SK-N-SH (cell line): ENCODE measurements at regions not wholly inside any gene's neighbourhood (a gene's known extent, or its start where the extent isn't known, plus 50 kb on each side); places are given as distances from the start of the nearest gene placed in this dataset.
"Not testable (repeated sequence)": the region's sequence is repeated elsewhere in the genome, so short reads cannot be mapped to it uniquely, and the experiment has no call there.

Experiments
- CTCF ChIA-PET: fragments of 300-600, 350-600 bp; formaldehyde crosslinking; extraction: SDS; loops from one replicate; lab custom pipeline; 2021; lab: Yijun Ruan, JAX
- POLR2A ChIA-PET: fragments of 350-600 bp; sonication (Branson Sonifier 250); formaldehyde crosslinking; extraction: SDS; loops from one replicate; lab custom pipeline; 2020; ENCODE audit warnings: antibody characterized with exemption, inconsistent platforms; lab: Yijun Ruan, JAX
- DNase-seq: peaks from one replicate; pipeline ENCODE4 v3.0.0; 2012
- H2AFZ ChIP-seq: fragments of 200-600 bp; sonication (generic); 2 replicates; pipeline ENCODE4 v1.8.1; 2016; ENCODE audit warnings: antibody characterized with exemption, mild to moderate bottlenecking, low read depth
- H3F3A ChIP-seq: fragments of 200-600 bp; sonication (generic); replicated peaks from 2 replicates; pipeline ENCODE3; 2016; ENCODE audit warnings: antibody characterized with exemption, mild to moderate bottlenecking; ENCODE audit not compliant: insufficient read depth
- H3K27ac ChIP-seq, 2 experiments: fragments of 200-500 bp in 1 of 2; fragments of 200-600 bp in 1 of 2; sonication (Bioruptor generic) in 1 of 2; sonication (generic), shearing (Covaris generic) in 1 of 2; 2 replicates each; pipeline versions ENCODE4 v1.5.1 to v1.6.1; 2014 to 2016; ENCODE audit warnings: low read depth in 2 of 2, inconsistent platforms in 1 of 2, low read length in 1 of 2, mild to moderate bottlenecking in 1 of 2, mixed read lengths in 1 of 2
- H3K27me3 ChIP-seq: fragments of 200-600 bp; sonication (generic), shearing (Covaris generic); 2 replicates; pipeline ENCODE4 v1.6.1; 2016; ENCODE audit warnings: mixed run types; ENCODE audit not compliant: insufficient read depth
- H3K36me3 ChIP-seq, 2 experiments: fragments of 200-500 bp in 1 of 2; fragments of 200-600 bp in 1 of 2; sonication (Bioruptor generic) in 1 of 2; sonication (generic) in 1 of 2; replicated peaks in 1 of 2; 2 replicates each; pipeline versions ENCODE3 to v1.5.1; 2014 to 2016; ENCODE audit warnings: low read length in 1 of 2, mild to moderate bottlenecking in 1 of 2; ENCODE audit not compliant: insufficient read depth in 2 of 2, control insufficient read depth in 1 of 2
- H3K4me1 ChIP-seq, 2 experiments: fragments of 200-500 bp in 1 of 2; fragments of 200-600 bp in 1 of 2; sonication (Bioruptor generic) in 1 of 2; sonication (generic), shearing (Covaris generic) in 1 of 2; 2 replicates each; pipeline versions ENCODE4 v1.5.1 to v1.6.1; 2014 to 2016; ENCODE audit warnings: low read depth in 1 of 2, low read length in 1 of 2, mixed run types in 1 of 2; ENCODE audit not compliant: insufficient read depth in 2 of 2, control insufficient read depth in 1 of 2
- H3K4me2 ChIP-seq: fragments of 200-600 bp; sonication (generic), shearing (Covaris generic); 2 replicates; pipeline ENCODE4 v1.6.1; 2017; ENCODE audit warnings: mixed run types
- H3K4me3 ChIP-seq, 2 experiments: fragments of 200-500 bp in 1 of 2; fragments of 200-600 bp in 1 of 2; sonication (Bioruptor generic) in 1 of 2; sonication (generic), shearing (Covaris generic) in 1 of 2; 2 replicates each; pipeline versions ENCODE4 v1.5.1 to v1.8.1; 2014 to 2016; ENCODE audit warnings: low read depth in 2 of 2, inconsistent platforms in 1 of 2, low read length in 1 of 2, mild to moderate bottlenecking in 1 of 2, mixed read lengths in 1 of 2, moderate library complexity in 1 of 2
- H3K79me2 ChIP-seq: fragments of 200-600 bp; sonication (generic); 2 replicates; pipeline ENCODE4 v1.8.1; 2017; ENCODE audit warnings: mild to moderate bottlenecking; ENCODE audit not compliant: insufficient read depth
- H3K9ac ChIP-seq: fragments of 200-600 bp; sonication (generic); 2 replicates; pipeline ENCODE4 v1.6.1; 2017; ENCODE audit warnings: mixed run types
- H3K9me2 ChIP-seq: fragments of 200-600 bp; sonication (generic); 2 replicates; pipeline ENCODE4 v1.6.1; 2017; ENCODE audit warnings: mixed run types
- H3K9me3 ChIP-seq: fragments of 200-600 bp; sonication (generic); 2 replicates; pipeline ENCODE4 v1.6.1; 2017; ENCODE audit warnings: mixed run types, mild to moderate bottlenecking, moderate library complexity
- H4K20me1 ChIP-seq: fragments of 200-600 bp; sonication (generic); 2 replicates; pipeline ENCODE4 v1.6.1; 2017; ENCODE audit warnings: mild to moderate bottlenecking, mixed run types; ENCODE audit not compliant: insufficient read depth
- GATA2 ChIP-seq: sonication (generic); formaldehyde crosslinking; IDR thresholded peaks from 2 replicates; pipeline ENCODE4 v1.5.0; 2020; ENCODE audit warnings: mild to moderate bottlenecking, missing genetic modification reagents
- IRF3 ChIP-seq: fragments of 150-350 bp; IDR thresholded peaks from 2 replicates; pipeline ENCODE4 v1.6.1; 2016; ENCODE audit warnings: mild to moderate bottlenecking, low read depth, low read length
- NFIC ChIP-seq: IDR thresholded peaks from 2 replicates; pipeline ENCODE4 v1.4.0; 2012; ENCODE audit warnings: borderline replicate concordance
- NRF1 ChIP-seq: IDR thresholded peaks from 2 replicates; pipeline ENCODE4 v1.6.1; 2012; ENCODE audit warnings: low read depth, mild to moderate bottlenecking, low read length
- RXRA ChIP-seq: IDR thresholded peaks from 2 replicates; pipeline ENCODE4 v1.4.0; 2012; ENCODE audit warnings: low read depth, mild to moderate bottlenecking, borderline replicate concordance
- SMC3 ChIP-seq: IDR thresholded peaks from 2 replicates; pipeline ENCODE4 v1.6.1; 2012; ENCODE audit warnings: low read depth, low read length, improper control_type of control experiment
- USF1 ChIP-seq: IDR thresholded peaks from 2 replicates; pipeline ENCODE4 v1.4.0; 2012; ENCODE audit warnings: low read depth, borderline replicate concordance
- WGBS: methylation state at CpG from one replicate; pipeline ENCODE4 v1.1.6; 2017; ENCODE audit warnings: low lambda C conversion rate; 5-methylcytosine and 5-hydroxymethylcytosine counted together

- POLR2A ChIA-PET = no interaction called here
- no peaks in the 10 kb centered on the region for H3K27me3 ChIP-seq
- no peaks in the 10 kb centered on the region for H3K9me2 ChIP-seq
- CTCF ChIA-PET = no interaction called here
- H2AFZ ChIP-seq = no peak overlapping the region
- no peaks in the 10 kb centered on the region for H3K79me2 ChIP-seq
- no peaks in the 10 kb centered on the region for H3F3A ChIP-seq
- no peak overlapping the region for H3K4me2 ChIP-seq
- DNase-seq = no peak
- H3K4me1 ChIP-seq = no peaks in the 10 kb centered on the region
- no peak overlapping the region for H3K9ac ChIP-seq
- TF ChIP-seq NFIC (no peak), NRF1 (no peak), RXRA (no peak), IRF3 (no peak), GATA2 (CRISPR knock-in tag) (no peak), SMC3 (no peak), USF1 (no peak)
- TF ChIP-seq, all 33 proteins: peak for 0
- H3K4me3 ChIP-seq = no peak overlapping the region
- H3K9me3 ChIP-seq = no peaks in the 10 kb centered on the region
- H3K27ac ChIP-seq = no peak overlapping the region
- no peaks in the 10 kb centered on the region for H3K36me3 ChIP-seq
- 55% methylated on average over 5 of the region's 14 CpGs for WGBS
- no peaks in the 10 kb centered on the region for H4K20me1 ChIP-seq
Measured at GRCh38 chr12:131276501-131277185, 322.9 kb downstream of the ADGRD1 start.

- H3K79me2 ChIP-seq, H3K9me3 ChIP-seq, DNase-seq, POLR2A ChIA-PET, H3K9ac ChIP-seq, H3K9me2 ChIP-seq, H3K36me3 ChIP-seq, H3F3A ChIP-seq, H2AFZ ChIP-seq, H3K27ac ChIP-seq, H4K20me1 ChIP-seq, H3K4me1 ChIP-seq, H3K27me3 ChIP-seq, H3K4me3 ChIP-seq, H3K4me2 ChIP-seq: not testable (repeated sequence)
- 36% methylated on average over 6 of the region's 18 CpGs for WGBS
- CTCF ChIA-PET = interaction anchor here (1.4 kb wide), 1 partner anchor 173 kb away, joined by 4 read pairs; no protein-coding TSS in a partner anchor
Measured at GRCh38 chr12:131277186-131278091, 323.7 kb downstream of the ADGRD1 start.

GRCh38 chr12:131278451-131279115 is 324.9 kb downstream of the ADGRD1 start:
- H4K20me1 ChIP-seq, POLR2A ChIA-PET, H3K4me3 ChIP-seq, H3K27me3 ChIP-seq, H3K9ac ChIP-seq, H3F3A ChIP-seq, DNase-seq, H2AFZ ChIP-seq, H3K9me2 ChIP-seq, H3K4me1 ChIP-seq, H3K36me3 ChIP-seq, H3K79me2 ChIP-seq, H3K27ac ChIP-seq, H3K4me2 ChIP-seq, H3K9me3 ChIP-seq: not testable (repeated sequence)
- 77% methylated on average over 12 of the region's 22 CpGs for WGBS
- CTCF ChIA-PET = interaction anchor here (1.4 kb wide), 1 partner anchor 174 kb away, joined by 4 read pairs; no protein-coding TSS in a partner anchor
